ENCODE measurements at regions not wholly inside any gene's neighbourhood (a gene's known extent, or its start where the extent isn't known, plus 50 kb on each side); places are given as distances from the start of the nearest gene placed in this dataset.

GRCh38 chr15:47415539-47415971, 301.8 kb upstream of the SEMA6D start:
- no peak for ATAC-seq

DNA sequence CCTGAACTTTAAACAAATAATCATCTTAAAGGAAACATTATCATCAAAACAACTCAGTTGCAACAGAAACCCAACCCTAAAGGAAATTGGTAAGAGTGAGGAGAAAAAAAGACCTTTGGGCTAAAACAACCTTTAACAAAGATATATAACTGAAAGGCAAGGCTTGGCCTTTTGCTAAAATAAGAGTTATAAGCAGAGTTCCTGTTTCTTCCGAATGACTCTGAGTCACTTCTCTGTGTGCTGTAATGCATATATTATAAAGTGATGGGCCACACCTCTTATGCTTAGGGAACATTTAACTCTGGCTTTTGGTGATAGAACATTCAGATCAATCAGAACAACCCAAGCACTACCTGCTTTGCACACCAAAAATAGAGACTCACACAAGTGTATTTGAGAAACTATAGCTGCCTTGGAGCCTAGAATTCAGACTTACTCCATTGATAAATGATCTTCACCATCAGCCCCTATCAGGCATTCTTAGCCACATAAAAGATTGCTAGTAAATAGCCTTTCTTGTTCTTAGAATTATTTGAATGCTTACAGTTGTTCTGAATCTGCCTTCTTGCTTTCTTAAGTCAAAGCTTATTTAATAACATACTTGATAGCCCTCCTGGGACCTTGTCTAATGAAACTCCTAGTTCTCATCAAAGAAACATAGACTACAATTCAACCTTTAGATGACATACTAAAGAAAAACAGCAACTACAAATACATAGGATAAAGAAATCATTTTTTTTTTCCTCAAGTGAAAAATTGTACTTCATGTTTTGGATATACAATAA, 294.2 kb upstream of the SEMA6D start:
- intact Hi-C loops (cut with DNase I) = no loop called here
- DNase-seq (ENCODE audit: missing footprints) (no peak), ATAC-seq (no peak)

More at GRCh38 chr15:47415539-47415971, 301.8 kb upstream of the SEMA6D start:
- no peak for DNase-seq (ENCODE audit: missing footprints)
- intact Hi-C loops (cut with DNase I) = no loop called here

DNA sequence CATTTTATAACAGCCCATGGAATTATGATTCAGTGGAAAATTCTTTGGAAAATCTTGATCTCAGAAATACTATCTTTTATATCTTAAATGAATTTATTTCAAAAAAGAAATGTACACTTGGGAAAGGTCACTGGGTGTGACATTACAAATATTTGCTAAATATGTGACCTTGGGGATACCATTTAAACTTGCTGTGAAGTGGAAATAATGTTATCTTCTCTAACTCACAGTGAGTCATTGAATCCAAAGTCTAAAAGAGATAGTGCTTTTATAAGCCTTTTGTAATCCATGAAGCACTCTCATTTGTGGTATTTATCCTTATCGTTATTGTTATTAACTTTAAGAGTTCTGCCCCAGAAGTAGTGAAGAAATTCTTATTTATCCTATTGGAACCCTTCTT, 289.8 kb upstream of the SEMA6D start:
- DNase-seq (ENCODE audit: missing footprints) (no peak), ATAC-seq (no peak)
- intact Hi-C loops (cut with DNase I) = no loop called here

- intact Hi-C loops (cut with DNase I) = no loop called here
- DNase-seq (ENCODE audit: missing footprints) (no peak), ATAC-seq (no peak)
Measured at GRCh38 chr15:47429376-47429775, 287.9 kb upstream of the SEMA6D start.

DNA sequence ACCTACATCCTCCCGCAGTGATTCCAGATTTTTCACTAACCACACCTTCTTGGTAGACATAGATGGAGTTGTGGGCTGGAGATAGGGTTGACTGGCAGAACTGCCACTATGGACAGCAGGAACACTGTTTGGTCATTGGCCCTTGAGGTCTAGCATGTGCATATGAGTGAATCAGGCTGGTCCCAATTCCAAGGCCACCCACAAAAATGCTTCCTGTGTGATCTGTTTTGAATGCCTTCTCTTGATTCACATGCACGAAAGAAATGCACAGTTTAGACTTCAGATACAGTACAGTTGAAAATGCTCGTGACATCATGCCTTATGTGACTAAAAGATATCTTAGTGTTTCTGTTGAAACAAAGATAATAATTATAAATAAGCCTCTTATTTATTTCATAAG, 285.8 kb upstream of the SEMA6D start:
- intact Hi-C loops (cut with DNase I) = no loop called here
- DNase-seq (ENCODE audit: missing footprints) (no peak), ATAC-seq (no peak)

- ATAC-seq (no peak), DNase-seq (ENCODE audit: missing footprints) (no peak)
- intact Hi-C loops (cut with DNase I) = no loop called here
Measured at GRCh38 chr15:47432826-47433225, 284.5 kb upstream of the SEMA6D start.

- DNase-seq (ENCODE audit: missing footprints) (no peak), ATAC-seq (no peak)
- intact Hi-C loops (cut with DNase I) = no loop called here
Measured at GRCh38 chr15:47434596-47434995, 282.7 kb upstream of the SEMA6D start.

GRCh38 chr15:47437491-47437890, 279.8 kb upstream of the SEMA6D start:
- DNase-seq (ENCODE audit: missing footprints) (no peak), ATAC-seq (no peak)
- intact Hi-C loops (cut with DNase I) = no loop called here

DNA sequence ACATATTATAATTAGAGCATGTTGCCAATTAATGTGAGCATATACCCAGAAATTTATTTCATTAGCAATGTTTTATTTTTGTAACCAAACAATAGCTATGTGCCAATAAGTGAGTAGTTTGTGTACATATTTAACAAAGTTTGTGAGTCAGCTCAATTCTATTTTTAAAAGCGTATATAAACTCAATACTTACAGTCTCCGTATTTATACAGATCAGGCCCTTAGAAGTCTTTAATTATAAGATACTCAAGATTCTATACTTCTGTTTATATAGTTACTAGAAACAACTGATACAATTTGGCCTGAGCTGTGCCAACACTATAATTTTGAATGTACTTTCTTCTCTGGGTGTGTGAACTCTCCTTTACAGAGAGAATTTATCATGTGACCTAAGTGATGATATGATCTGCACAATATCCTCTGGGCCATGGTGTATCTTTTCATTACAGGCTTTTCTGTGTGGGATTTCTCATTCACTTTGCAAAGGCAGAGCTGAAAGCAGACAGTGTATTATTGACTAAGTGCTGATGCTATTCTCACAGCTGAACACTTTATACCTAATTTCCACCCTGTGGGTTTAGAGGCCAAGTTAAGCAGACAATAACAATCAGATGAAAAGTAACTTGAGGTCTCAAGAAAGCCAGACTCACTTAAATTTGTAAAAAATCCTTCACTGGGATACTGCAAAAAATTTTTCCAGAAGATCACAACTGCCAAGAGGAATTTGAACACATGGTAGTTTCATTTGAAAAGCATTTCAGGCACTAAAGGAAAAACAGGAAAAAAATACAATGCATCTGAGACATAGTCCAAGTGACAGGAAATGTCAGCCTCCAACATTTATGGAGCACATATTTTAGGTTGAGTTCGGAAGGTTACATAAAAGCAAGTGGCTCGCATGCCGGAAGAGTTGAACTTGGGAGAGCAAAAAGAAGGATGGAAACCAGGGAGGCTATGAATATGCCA, 277.9 kb upstream of the SEMA6D start:
- intact Hi-C loops (cut with DNase I) = no loop called here
- ATAC-seq (no peak), DNase-seq (ENCODE audit: missing footprints) (no peak)

- no peak for ATAC-seq
- no peak for DNase-seq (ENCODE audit: missing footprints)
- intact Hi-C loops (cut with DNase I) = no loop called here
Measured at GRCh38 chr15:47442371-47442770, 274.9 kb upstream of the SEMA6D start.

- ATAC-seq (no peak), DNase-seq (ENCODE audit: missing footprints) (no peak)
- intact Hi-C loops (cut with DNase I) = no loop called here
Measured at GRCh38 chr15:47443839-47444238, 273.5 kb upstream of the SEMA6D start.

DNA sequence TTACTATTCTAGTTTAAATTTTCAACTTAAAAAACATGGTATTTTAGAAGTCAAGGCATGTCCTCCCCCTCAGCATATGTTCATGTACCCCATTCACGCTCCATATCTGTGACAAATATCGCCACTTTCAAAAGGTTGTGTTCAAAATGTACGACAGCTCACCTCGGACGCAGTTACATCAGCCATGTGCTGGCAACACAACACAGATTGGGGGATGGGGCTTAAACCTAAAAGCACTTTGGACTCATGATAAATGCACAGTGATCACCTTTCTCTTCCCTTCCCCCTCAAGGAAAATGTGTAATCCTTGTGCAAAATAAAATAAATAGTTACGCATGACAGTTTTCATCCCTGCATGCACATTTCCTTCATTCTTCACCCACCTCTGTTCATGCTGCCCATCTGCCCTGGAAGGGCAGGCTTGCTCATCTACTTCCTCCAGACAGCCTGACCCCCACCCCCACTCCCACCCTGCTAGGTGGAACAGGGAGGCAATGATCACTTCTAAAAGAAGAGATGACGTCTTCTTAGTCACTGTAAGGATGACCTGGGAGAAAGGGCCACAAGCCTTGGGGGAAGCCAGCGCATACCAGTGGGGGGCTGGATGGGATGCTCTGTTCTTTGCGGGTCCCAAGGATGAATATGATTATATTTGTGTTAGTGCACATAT, 271.4 kb upstream of the SEMA6D start:
- intact Hi-C loops (cut with DNase I) = no loop called here
- no peak for DNase-seq (ENCODE audit: missing footprints)
- ATAC-seq = no peak

DNA sequence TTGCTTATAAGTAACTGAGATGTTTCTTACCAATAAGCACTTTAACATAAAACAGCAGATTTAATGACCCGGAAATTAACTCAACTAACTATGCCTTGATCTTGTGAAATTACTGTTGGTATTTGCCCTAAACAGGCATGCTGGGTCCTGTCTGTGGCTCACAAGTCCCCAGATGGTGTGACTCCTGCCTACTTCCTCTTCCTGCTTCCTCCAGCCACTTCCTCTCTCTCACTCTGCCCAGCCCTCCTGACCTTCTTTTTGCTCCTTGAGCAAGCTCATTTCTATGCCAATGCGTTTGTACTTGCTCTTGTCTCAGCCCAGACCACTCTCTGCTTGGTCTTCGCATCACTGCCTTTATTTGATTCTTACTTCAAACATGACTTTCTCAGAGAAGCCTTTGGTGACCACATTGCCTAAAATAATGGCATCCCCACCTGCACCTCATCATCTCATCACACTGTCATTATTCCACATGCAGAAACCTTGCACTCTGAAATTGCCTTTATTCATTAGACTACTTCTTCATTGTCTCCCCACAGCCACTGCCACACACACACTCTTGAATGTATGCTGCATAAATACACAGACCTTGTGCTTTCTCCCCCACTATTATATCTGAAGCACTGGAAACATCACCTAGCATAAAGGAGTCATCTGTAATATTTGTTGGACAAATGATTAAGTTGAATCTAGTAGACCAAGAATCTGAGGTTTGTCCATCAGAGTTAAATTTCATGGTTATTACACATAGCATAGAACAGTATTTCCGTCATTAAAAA, 256.3 kb upstream of the SEMA6D start:
- intact Hi-C loops (cut with DNase I) = no loop called here
- no peak for DNase-seq (ENCODE audit: missing footprints)
- ATAC-seq = no peak

GRCh38 chr15:47461652-47462141, 255.6 kb upstream of the SEMA6D start:
- intact Hi-C loops (cut with DNase I) = no loop called here
- ATAC-seq = no peak
- DNase-seq (ENCODE audit: missing footprints) = no peak

GRCh38 chr15:47466357-47466756, 250.9 kb upstream of the SEMA6D start:
- intact Hi-C loops (cut with DNase I) = no loop called here

DNA sequence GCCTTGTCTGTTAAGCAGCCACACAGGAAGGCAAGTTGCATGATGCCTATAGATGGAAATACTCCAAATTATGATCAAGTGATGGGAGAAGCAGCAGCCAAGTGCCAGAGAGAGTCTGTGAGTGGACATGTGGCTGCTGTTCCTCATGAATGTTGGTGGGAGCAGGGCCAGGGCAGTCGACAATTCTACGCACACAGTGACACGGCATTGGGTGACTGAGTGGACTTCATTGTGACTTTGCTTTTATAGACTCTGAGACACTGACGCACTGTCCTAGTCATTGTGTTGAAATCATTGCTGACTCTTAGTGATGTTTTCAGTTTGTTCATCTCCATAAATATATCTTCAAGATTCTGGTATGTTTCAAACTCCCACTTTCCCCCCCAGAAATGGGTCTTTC, 246.3 kb upstream of the SEMA6D start:
- intact Hi-C loops (cut with DNase I) = loop anchor here (5.0 to 10.0 kb wide), 4 partner anchors 74 to 521 kb away; partner anchors contain the start of gene SEMA6D
- DNase-seq (ENCODE audit: missing footprints) (no peak), ATAC-seq (no peak)

More at GRCh38 chr15:47466357-47466756, 250.9 kb upstream of the SEMA6D start:
- DNase-seq (ENCODE audit: missing footprints) = no peak
- ATAC-seq = no peak

GRCh38 chr15:47473106-47473725, 244.1 kb upstream of the SEMA6D start:
- intact Hi-C loops (cut with DNase I) = loop anchor here (5.0 to 10.0 kb wide), 4 partner anchors 76 to 519 kb away; partner anchors contain the start of gene SEMA6D
- ATAC-seq (no peak), DNase-seq (ENCODE audit: missing footprints) (no peak)

DNA sequence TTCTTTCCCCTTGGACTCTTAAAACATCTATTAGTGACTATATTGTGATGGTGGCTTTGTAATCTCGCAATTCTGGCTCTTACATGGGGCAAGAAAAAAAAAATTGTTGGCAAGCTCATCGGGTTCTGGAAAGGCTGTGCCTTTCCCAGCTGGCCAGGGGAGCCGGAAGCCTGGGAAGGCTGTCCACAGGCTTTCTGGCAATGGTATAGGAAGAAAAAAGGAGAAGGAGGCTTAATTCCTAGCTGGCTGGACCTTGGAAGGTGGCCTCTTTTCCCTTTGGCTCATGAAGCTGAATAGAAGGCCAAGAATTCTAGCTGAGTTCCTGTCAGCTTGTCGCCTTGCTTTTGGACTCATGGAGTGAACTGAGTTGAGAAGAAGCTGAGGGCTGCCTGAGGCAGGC, 243.5 kb upstream of the SEMA6D start:
- ATAC-seq = peak; percentile 98
- intact Hi-C loops (cut with DNase I) = loop anchor here (5.0 to 10.0 kb wide), 4 partner anchors 77 to 518 kb away; partner anchors contain the start of gene SEMA6D
- peak; percentile 75 for DNase-seq (ENCODE audit: missing footprints)
